Endodermal cell (in vitro differentiated cells): ENCODE measurements at regions not wholly inside any gene's neighbourhood (a gene's known extent, or its start where the extent isn't known, plus 50 kb on each side); places are given as distances from the start of the nearest gene placed in this dataset.

Experiments
- DNase-seq: peaks from one replicate; pipeline ENCODE4 v3.0.0-alpha.2; 2017
- H3K27ac ChIP-seq: 2 replicates; pipeline ENCODE4 v1.5.1; 2013; ENCODE audit warnings: mild to moderate bottlenecking, low read depth, low read length, moderate library complexity
- H3K27me3 ChIP-seq: 2 replicates; pipeline ENCODE4 v1.6.1; 2013; ENCODE audit warnings: mild to moderate bottlenecking, low read length, moderate library complexity; ENCODE audit not compliant: insufficient read depth, control insufficient read depth, poor library complexity, severe bottlenecking
- H3K36me3 ChIP-seq: 2 replicates; pipeline ENCODE4 v1.7.0; 2013; ENCODE audit warnings: mild to moderate bottlenecking, low read length, moderate library complexity; ENCODE audit not compliant: control insufficient read depth, insufficient read depth
- H3K4me1 ChIP-seq: one replicate; pipeline ENCODE4 v1.7.0; 2013; ENCODE audit warnings: low read length; ENCODE audit not compliant: control insufficient read depth, insufficient read depth
- H3K4me3 ChIP-seq: 2 replicates; pipeline ENCODE4 v1.5.1; 2013; ENCODE audit warnings: mild to moderate bottlenecking, low read length, moderate library complexity
- H3K9ac ChIP-seq: 2 replicates; pipeline ENCODE4 v1.6.1; 2013; ENCODE audit warnings: mild to moderate bottlenecking, low read length, moderate library complexity; ENCODE audit not compliant: poor library complexity, severe bottlenecking; ENCODE audit errors: extremely low read depth
- H3K9me3 ChIP-seq: 2 replicates; pipeline ENCODE4 v1.6.1; 2013; ENCODE audit warnings: mild to moderate bottlenecking, low read length, moderate library complexity; ENCODE audit not compliant: control insufficient read depth
- H3K27ac Mint-ChIP-seq: 2 replicates; pipeline ENCODE4 v1.8.0; 2020; ENCODE audit warnings: mixed read lengths
- H3K27me3 Mint-ChIP-seq: 2 replicates; pipeline ENCODE4 v1.8.0; 2021; ENCODE audit warnings: mild to moderate bottlenecking, mixed read lengths; ENCODE audit not compliant: insufficient read depth
- H3K36me3 Mint-ChIP-seq: 2 replicates; pipeline ENCODE4 v1.8.0; 2020; ENCODE audit warnings: low read depth, mixed read lengths
- H3K4me1 Mint-ChIP-seq: 2 replicates; pipeline ENCODE4 v1.8.0; 2020; ENCODE audit warnings: mixed read lengths
- H3K4me3 Mint-ChIP-seq: 2 replicates; pipeline ENCODE4 v1.8.0; 2020; ENCODE audit warnings: mild to moderate bottlenecking, moderate library complexity, mixed read lengths
- H3K9me3 Mint-ChIP-seq: 2 replicates; pipeline ENCODE4 v1.8.0; 2020; ENCODE audit warnings: mild to moderate bottlenecking, mixed read lengths
- CTCF ChIP-seq: fragments of 200-600 bp; sonication (generic); conservative IDR thresholded peaks from 2 replicates; pipeline ENCODE4 v1.5.0; 2021; ENCODE audit warnings: antibody characterized with exemption, mild to moderate bottlenecking
- WGBS, 2 experiments: methylation state at CpG; one replicate each; pipeline versions ENCODE4 v1.1.5 to v1.1.7; 2013; ENCODE audit warnings: missing lambda C conversion rate in 2 of 2, mixed read lengths in 1 of 2; ENCODE audit not compliant: insufficient coverage in 1 of 2, insufficient read length in 1 of 2; 5-methylcytosine and 5-hydroxymethylcytosine counted together

- no peaks in the 10 kb centered on the region for H3K36me3 Mint-ChIP-seq
- Histone ChIP-seq H3K4me3 (no peak overlapping the region), H3K9me3 (peaks cover 64% of the 10 kb centered on the region), H3K9ac (no peak overlapping the region), H3K36me3 (no peaks in the 10 kb centered on the region), H3K27ac (no peak overlapping the region), H3K27me3 (no peaks in the 10 kb centered on the region), H3K4me1 (no peaks in the 10 kb centered on the region)
- no peak for DNase-seq
- TF ChIP-seq CTCF, result no peak
- H3K27ac Mint-ChIP-seq, result no peak overlapping the region
- WGBS, 2 experiments, result 91 to 94% methylated on average over 6 to 9 of the region's 9 CpGs
- H3K9me3 Mint-ChIP-seq, result peaks cover 77% of the 10 kb centered on the region
- H3K4me1 Mint-ChIP-seq, result no peaks in the 10 kb centered on the region
- H3K27me3 Mint-ChIP-seq, result peaks cover 8% of the 10 kb centered on the region
- no peak overlapping the region for H3K4me3 Mint-ChIP-seq
Measured at GRCh38 chr6:920512-920911, 227.6 kb upstream of the EXOC2 start.

DNA sequence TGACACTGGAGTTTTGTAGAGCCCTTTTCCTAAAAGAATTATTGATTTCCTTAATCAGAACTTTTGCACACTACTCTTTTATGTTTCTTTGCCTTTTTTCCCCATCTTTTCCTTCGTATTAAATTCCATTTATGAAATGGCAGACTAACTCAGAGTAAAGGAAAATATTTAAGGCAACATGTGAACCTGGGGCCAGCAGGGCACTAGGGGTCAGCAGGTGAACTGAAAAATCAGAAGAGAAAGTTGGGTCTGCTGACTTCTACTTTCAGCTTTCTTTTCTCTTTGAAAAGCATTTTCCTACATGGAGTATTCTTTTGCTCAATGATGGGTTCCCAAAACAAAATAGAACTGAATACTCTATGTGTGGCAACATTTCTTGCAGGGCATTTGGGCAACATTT lies 226.6 kb upstream of the EXOC2 start:
- Mint-ChIP-seq H3K36me3 (no peaks in the 10 kb centered on the region), H3K9me3 (peaks cover 81% of the 10 kb centered on the region), H3K27me3 (peaks cover 8% of the 10 kb centered on the region), H3K27ac (no peak overlapping the region), H3K4me3 (no peak overlapping the region), H3K4me1 (no peaks in the 10 kb centered on the region)
- no peak overlapping the region for H3K9ac ChIP-seq
- no peaks in the 10 kb centered on the region for H3K36me3 ChIP-seq
- 80 to 85% methylated on average over 1 of the region's 1 CpG for WGBS, 2 experiments
- no peak for DNase-seq
- H3K4me1 ChIP-seq, result no peaks in the 10 kb centered on the region
- H3K9me3 ChIP-seq, result peaks cover 64% of the 10 kb centered on the region
- no peak overlapping the region for H3K4me3 ChIP-seq
- TF ChIP-seq CTCF, result peak; percentile 17
- H3K27ac ChIP-seq, result no peak overlapping the region
- H3K27me3 ChIP-seq, result no peaks in the 10 kb centered on the region

GRCh38 chr6:917939-918338 lies 225.0 kb upstream of the EXOC2 start:
- TF ChIP-seq CTCF, result no peak
- Histone ChIP-seq H3K4me3 (peak overlapping the region; percentile 53), H3K9me3 (peaks cover 59% of the 10 kb centered on the region), H3K27me3 (no peaks in the 10 kb centered on the region), H3K9ac (no peak overlapping the region), H3K27ac (no peak overlapping the region), H3K36me3 (no peaks in the 10 kb centered on the region), H3K4me1 (no peaks in the 10 kb centered on the region)
- no peaks in the 10 kb centered on the region for H3K4me1 Mint-ChIP-seq
- no peak overlapping the region for H3K4me3 Mint-ChIP-seq
- no peak overlapping the region for H3K27ac Mint-ChIP-seq
- H3K9me3 Mint-ChIP-seq, result peaks cover 73% of the 10 kb centered on the region
- H3K27me3 Mint-ChIP-seq, result peaks cover 8% of the 10 kb centered on the region
- WGBS, 2 experiments, result 88 to 93% methylated on average over 2 to 3 of the region's 3 CpGs
- no peak for DNase-seq
- H3K36me3 Mint-ChIP-seq, result no peaks in the 10 kb centered on the region
